Neuronal stem cell (in vitro differentiated cells): ENCODE measurements at regions not wholly inside any gene's neighbourhood (a gene's known extent, or its start where the extent isn't known, plus 50 kb on each side); places are given as distances from the start of the nearest gene placed in this dataset.
A peak's percentile ranks its signal among the peaks of the same experiment; 100 is the strongest.

ENCODE experiments used
- DNase-seq: peaks from one replicate; pipeline ENCODE4 v3.0.0-alpha.2; 2013; ENCODE audit warnings: low spot score
- H2AFZ ChIP-seq: one replicate; pipeline ENCODE4 v1.6.1; 2013; ENCODE audit warnings: mild to moderate bottlenecking, low read length, inconsistent platforms
- H2AK5ac ChIP-seq: 2 replicates; pipeline ENCODE4 v1.6.1; 2013; ENCODE audit warnings: low read depth, mild to moderate bottlenecking, inconsistent platforms, low read length, moderate library complexity, mixed read lengths
- H2BK120ac ChIP-seq: 2 replicates; pipeline ENCODE4 v1.6.1; 2013; ENCODE audit warnings: low read depth, mild to moderate bottlenecking, inconsistent platforms, low read length, moderate library complexity, mixed read lengths
- H2BK12ac ChIP-seq: one replicate; pipeline ENCODE4 v1.6.1; 2013; ENCODE audit warnings: low read length, inconsistent platforms
- H2BK15ac ChIP-seq: 2 replicates; pipeline ENCODE4 v1.6.1; 2013; ENCODE audit warnings: mild to moderate bottlenecking, low read length, inconsistent platforms, mixed read lengths
- H2BK5ac ChIP-seq: one replicate; pipeline ENCODE4 v1.6.1; 2013; ENCODE audit warnings: inconsistent platforms, mild to moderate bottlenecking, low read length, moderate library complexity
- H3K14ac ChIP-seq: one replicate; pipeline ENCODE4 v1.6.1; 2013; ENCODE audit warnings: low read length, inconsistent platforms
- H3K18ac ChIP-seq: 2 replicates; pipeline ENCODE4 v1.6.1; 2013; ENCODE audit warnings: low read length, inconsistent platforms
- H3K23ac ChIP-seq: 2 replicates; pipeline ENCODE4 v1.6.1; 2013; ENCODE audit warnings: low read depth, mild to moderate bottlenecking, mixed read lengths, low read length, inconsistent platforms; ENCODE audit not compliant: poor library complexity
- H3K27ac ChIP-seq: replicated peaks from 3 replicates; pipeline ENCODE4 v1.5.1; 2013; ENCODE audit warnings: low read length, inconsistent platforms
- H3K27me3 ChIP-seq, 3 experiments: 2 replicates each; pipeline ENCODE4 v1.6.1; 2013; ENCODE audit warnings: low read length in 3 of 3, mild to moderate bottlenecking in 2 of 3, inconsistent platforms in 1 of 3, low read depth in 1 of 3, mixed read lengths in 1 of 3, moderate library complexity in 1 of 3; ENCODE audit not compliant: control insufficient read depth in 3 of 3, insufficient read depth in 3 of 3
- H3K36me3 ChIP-seq, 2 donors: replicated peaks in 1 of 2; 2 replicates each; pipeline ENCODE4 v1.6.1; 2013; ENCODE audit warnings: low read length in 2 of 2; ENCODE audit not compliant: control insufficient read depth in 2 of 2, insufficient read depth in 2 of 2
- H3K4ac ChIP-seq: 2 replicates; pipeline ENCODE4 v1.6.1; 2013; ENCODE audit warnings: inconsistent platforms, mild to moderate bottlenecking, low read length, moderate library complexity
- H3K4me1 ChIP-seq, 2 donors: 1 replicate in 1 of 2; 2 replicates in 1 of 2; pipeline ENCODE4 v1.6.1; 2013; ENCODE audit warnings: low read length in 2 of 2, low read depth in 1 of 2; ENCODE audit not compliant: control insufficient read depth in 2 of 2, insufficient read depth in 1 of 2
- H3K4me2 ChIP-seq: one replicate; pipeline ENCODE4 v1.6.1; 2013; ENCODE audit warnings: mild to moderate bottlenecking, low read length, inconsistent platforms; ENCODE audit not compliant: insufficient read depth, poor library complexity, severe bottlenecking
- H3K4me3 ChIP-seq, 2 donors: 2 replicates each; pipeline ENCODE4 v1.5.1; 2013; ENCODE audit warnings: low read length in 2 of 2, mild to moderate bottlenecking in 2 of 2, inconsistent platforms in 1 of 2, moderate library complexity in 1 of 2
- H3K79me1 ChIP-seq: one replicate; pipeline ENCODE4 v1.6.1; 2013; ENCODE audit warnings: low read depth, mild to moderate bottlenecking, inconsistent platforms, low read length, moderate library complexity
- H3K9ac ChIP-seq: one replicate; pipeline ENCODE4 v1.6.1; 2013; ENCODE audit warnings: mild to moderate bottlenecking, low read depth, low read length, inconsistent platforms; ENCODE audit not compliant: poor library complexity
- H3K9me3 ChIP-seq, 2 donors: replicated peaks in 1 of 2; 2 replicates each; pipeline versions ENCODE3 to v1.6.1; 2013; ENCODE audit warnings: low read length in 2 of 2, mild to moderate bottlenecking in 2 of 2, inconsistent platforms in 1 of 2, low read depth in 1 of 2, mixed read lengths in 1 of 2, moderate library complexity in 1 of 2; ENCODE audit not compliant: control insufficient read depth in 2 of 2, insufficient read depth in 1 of 2
- H4K8ac ChIP-seq: one replicate; pipeline ENCODE4 v1.6.1; 2013; ENCODE audit warnings: low read depth, mild to moderate bottlenecking, inconsistent platforms, low read length, moderate library complexity
- H4K91ac ChIP-seq: one replicate; pipeline ENCODE4 v1.6.1; 2013; ENCODE audit warnings: low read length, low read depth, mild to moderate bottlenecking, inconsistent platforms; ENCODE audit not compliant: poor library complexity
- WGBS, 2 donors: extraction: QIAGEN DNeasy Blood & Tissue Kit; methylation state at CpG; one replicate each; pipeline ENCODE4 v1.1.7; 2013; ENCODE audit warnings: missing lambda C conversion rate in 2 of 2, mixed read lengths in 1 of 2; ENCODE audit not compliant: insufficient read length in 2 of 2, insufficient replicate concordance in 1 of 2; ENCODE audit errors: extremely low coverage in 2 of 2; 5-methylcytosine and 5-hydroxymethylcytosine counted together

DNA sequence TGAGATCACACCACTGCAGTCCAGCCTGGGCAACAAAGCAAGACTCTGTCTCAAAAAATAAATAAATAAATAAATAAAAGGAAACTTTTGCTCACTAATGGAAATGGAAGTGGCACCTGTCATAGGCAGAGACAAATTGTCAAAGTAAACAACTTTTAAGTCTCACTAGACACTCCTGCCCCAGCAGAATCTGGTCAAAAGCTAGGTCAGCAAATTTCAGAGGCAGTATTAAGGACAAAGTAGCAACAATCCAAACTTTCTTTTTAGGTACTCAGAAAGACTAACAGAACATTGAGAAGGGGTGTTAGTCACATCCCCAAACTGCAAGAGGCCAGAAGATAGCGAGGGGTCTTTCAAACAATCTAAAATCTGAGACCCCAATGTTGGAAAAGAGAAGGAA is 101.4 kb upstream of the MSX2 start:
- WGBS, 2 donors, result no CpG with 5 or more reads among the region's 1 CpG

DNA sequence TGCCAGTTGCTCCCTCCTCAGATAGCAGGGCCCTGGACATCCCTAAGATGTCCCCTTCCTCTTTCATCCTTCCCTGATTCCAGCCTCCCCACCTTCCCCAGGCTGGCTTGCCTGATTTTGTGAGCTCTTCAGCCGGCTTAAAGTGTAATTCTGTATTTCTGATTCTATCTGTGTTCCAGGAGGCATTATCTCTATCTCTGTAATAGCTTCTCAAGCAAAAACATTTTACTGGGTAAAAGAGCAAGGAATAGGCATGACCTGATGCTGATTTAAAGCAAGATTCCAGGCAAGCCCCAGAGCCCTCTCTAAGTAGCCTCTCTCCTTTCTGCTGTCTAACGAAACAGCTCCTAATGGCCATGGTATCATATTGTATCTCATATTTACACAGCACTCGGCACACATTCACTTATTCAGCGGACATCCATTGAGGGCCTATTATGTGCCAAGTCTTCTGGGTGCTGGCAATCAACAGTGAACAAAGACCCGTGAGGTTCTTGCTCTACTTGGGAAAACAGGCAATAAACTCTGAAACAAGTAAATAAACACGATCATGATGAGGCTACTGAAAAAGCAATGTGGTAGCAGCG is 100.9 kb upstream of the MSX2 start:
- Histone ChIP-seq H3K4me1 (peaks cover 0 to 12% of the 10 kb centered on the region in 2 donors), H3K36me3 (no peaks in the 10 kb centered on the region), H2BK15ac (no peak overlapping the region), H3K23ac (no peak overlapping the region), H3K9ac (no peak overlapping the region), H3K27ac (no peak overlapping the region), H3K9me3 (no peaks in the 10 kb centered on the region), H3K79me1 (no peaks in the 10 kb centered on the region), H3K27me3 (no peaks in the 10 kb centered on the region), H4K91ac (no peak overlapping the region), H2AK5ac (no peak overlapping the region), H2BK12ac (no peak overlapping the region), H3K4me2 (no peak overlapping the region), H3K18ac (no peak overlapping the region), H2AFZ (no peak overlapping the region), H3K14ac (no peak overlapping the region), H3K4me3 (no peak overlapping the region), H3K4ac (no peak overlapping the region), H2BK120ac (no peak overlapping the region), H4K8ac (no peak overlapping the region), H2BK5ac (no peak overlapping the region)
- no CpG with 5 or more reads among the region's 7 CpGs for WGBS, 2 donors
- no peak for DNase-seq

More for the DNA sequence above, 101.4 kb upstream of the MSX2 start:
- Histone ChIP-seq H4K91ac (no peak overlapping the region), H3K27ac (no peak overlapping the region), H3K23ac (no peak overlapping the region), H3K9ac (no peak overlapping the region), H2BK5ac (no peak overlapping the region), H3K14ac (no peak overlapping the region), H2BK15ac (no peak overlapping the region), H3K18ac (no peak overlapping the region), H3K4me2 (no peak overlapping the region), H3K36me3 (no peaks in the 10 kb centered on the region), H2AK5ac (no peak overlapping the region), H4K8ac (no peak overlapping the region), H3K4me1 (peaks cover 0 to 12% of the 10 kb centered on the region in 2 donors), H3K4ac (no peak overlapping the region), H2BK120ac (no peak overlapping the region), H3K27me3 (no peaks in the 10 kb centered on the region), H2AFZ (no peak overlapping the region), H2BK12ac (no peak overlapping the region), H3K4me3 (no peak overlapping the region), H3K79me1 (no peaks in the 10 kb centered on the region), H3K9me3 (no peaks in the 10 kb centered on the region)
- DNase-seq, result no peak

DNA sequence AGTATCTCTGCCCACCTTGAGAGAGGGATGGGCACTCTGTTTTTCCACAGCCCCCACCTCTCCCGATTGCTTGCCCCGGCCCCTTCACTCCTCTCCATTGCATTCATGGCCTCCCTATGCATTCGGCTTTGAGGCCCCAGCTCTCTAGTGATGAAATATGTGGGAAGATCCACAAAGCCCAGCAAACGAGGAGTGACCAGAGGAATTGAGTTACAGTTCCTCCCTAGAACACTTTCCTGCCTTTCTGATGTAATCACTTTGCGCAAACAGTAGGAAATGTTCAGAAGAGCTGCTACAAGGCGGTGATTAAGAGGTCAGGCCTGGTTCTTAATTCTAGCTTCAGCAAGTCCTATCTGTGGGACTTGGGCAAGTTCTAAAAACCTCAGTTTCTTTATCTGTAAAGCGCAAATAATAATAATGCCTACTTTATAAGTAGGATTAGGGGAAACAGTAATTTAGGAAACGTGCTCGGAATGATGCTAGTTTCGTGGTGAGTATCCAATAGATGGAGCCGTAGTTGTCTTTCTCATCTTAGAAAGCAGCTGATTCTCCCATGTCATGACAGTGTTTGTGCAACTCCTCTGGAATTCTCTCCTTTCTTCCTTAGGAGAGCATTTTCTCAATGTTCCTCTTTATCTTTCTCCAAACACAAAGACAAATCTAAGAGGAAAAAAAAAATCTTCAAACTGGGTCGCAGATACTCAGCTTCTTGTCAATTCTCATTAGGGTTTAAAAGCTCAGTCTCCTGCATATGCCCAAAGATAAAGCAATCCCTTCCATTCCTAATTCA is 99.5 kb upstream of the MSX2 start:
- H3K23ac ChIP-seq, result no peak overlapping the region
- H3K9ac ChIP-seq, result no peak overlapping the region
- no peak overlapping the region for H4K91ac ChIP-seq
- H4K8ac ChIP-seq, result no peak overlapping the region
- H3K9me3 ChIP-seq, result no peaks in the 10 kb centered on the region
- DNase-seq, result no peak
- no peak overlapping the region for H3K4ac ChIP-seq
- peak overlapping the region; percentile 28 for H3K18ac ChIP-seq
- no peak overlapping the region for H2BK15ac ChIP-seq
- no peak overlapping the region for H3K4me2 ChIP-seq
- H2BK5ac ChIP-seq, result no peak overlapping the region
- no peaks in the 10 kb centered on the region for H3K36me3 ChIP-seq
- H3K14ac ChIP-seq, result no peak overlapping the region
- no peak overlapping the region for H2AFZ ChIP-seq
- no peaks in the 10 kb centered on the region for H3K27me3 ChIP-seq
- H3K4me1 ChIP-seq, result peaks cover 0 to 12% of the 10 kb centered on the region in 2 donors
- no peaks in the 10 kb centered on the region for H3K79me1 ChIP-seq
- no peak overlapping the region for H3K4me3 ChIP-seq
- no peak overlapping the region for H3K27ac ChIP-seq
- H2BK120ac ChIP-seq, result no peak overlapping the region
- WGBS, 2 donors, result no CpG with 5 or more reads among the region's 12 CpGs
- no peak overlapping the region for H2BK12ac ChIP-seq
- no peak overlapping the region for H2AK5ac ChIP-seq

DNA sequence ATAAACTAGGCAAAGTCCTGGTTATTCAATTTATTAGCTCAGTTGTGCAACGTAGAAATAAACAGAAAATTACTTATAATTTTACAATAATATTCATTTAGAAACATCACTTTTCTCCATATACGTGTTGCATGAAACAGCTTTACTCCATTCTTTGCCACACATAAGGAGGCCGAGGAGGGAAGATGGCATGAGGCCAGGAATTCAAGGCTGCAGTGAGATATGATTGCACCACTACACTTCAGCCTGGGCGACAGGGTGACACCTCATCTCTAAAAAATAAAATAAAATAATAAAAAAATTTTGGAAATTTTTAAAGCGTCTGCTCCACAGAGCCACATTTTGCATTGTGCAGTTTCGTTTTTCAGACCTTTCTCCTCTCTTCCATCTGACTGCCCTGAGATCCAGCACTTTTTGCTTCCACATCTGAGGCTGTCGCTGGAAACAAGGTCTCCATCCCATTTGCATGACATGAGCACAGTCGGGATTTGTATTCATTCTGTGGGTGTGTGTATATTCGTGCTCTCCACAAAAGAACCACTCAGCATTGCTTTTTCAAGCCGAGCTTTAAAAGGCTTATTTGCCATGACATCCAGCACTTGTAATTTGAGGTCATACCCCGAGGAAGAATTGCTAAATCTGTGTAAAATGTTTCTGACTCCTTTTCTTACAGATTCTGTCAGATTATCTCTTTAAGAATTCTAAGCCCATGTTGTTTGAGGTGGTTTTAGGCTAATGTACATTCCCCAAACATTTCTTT is 98.6 kb upstream of the MSX2 start:
- Histone ChIP-seq H3K4me2 (no peak overlapping the region), H2AK5ac (no peak overlapping the region), H3K18ac (no peak overlapping the region), H3K27me3 (no peaks in the 10 kb centered on the region), H4K8ac (no peak overlapping the region), H3K4me1 (peaks cover 0 to 12% of the 10 kb centered on the region in 2 donors), H2BK5ac (no peak overlapping the region), H2BK12ac (no peak overlapping the region), H3K27ac (no peak overlapping the region), H3K36me3 (no peaks in the 10 kb centered on the region), H2BK15ac (no peak overlapping the region), H3K4me3 (no peak overlapping the region), H3K23ac (no peak overlapping the region), H3K9me3 (no peaks in the 10 kb centered on the region), H2BK120ac (no peak overlapping the region), H3K79me1 (no peaks in the 10 kb centered on the region), H2AFZ (no peak overlapping the region), H4K91ac (no peak overlapping the region), H3K4ac (no peak overlapping the region), H3K14ac (no peak overlapping the region), H3K9ac (no peak overlapping the region)
- DNase-seq, result no peak
- WGBS, 2 donors, result no CpG with 5 or more reads among the region's 11 CpGs
